HG02623 (cell line): ENCODE measurements at regions not wholly inside any gene's neighbourhood (a gene's known extent, or its start where the extent isn't known, plus 50 kb on each side); places are given as distances from the start of the nearest gene placed in this dataset.

Experiments used
- ATAC-seq: cut with Tn5 transposase; IDR thresholded peaks from one replicate; pipeline ENCODE4 v1.9.1; 2021; ENCODE audit warnings: moderate library complexity; ENCODE audit not compliant: unreplicated experiment

GRCh38 chr15:87805117-87805820 lies 451.3 kb downstream of the NTRK3 start:
- no peak for ATAC-seq

GRCh38 chr15:87804451-87804850 lies 452.1 kb downstream of the NTRK3 start:
- no peak for ATAC-seq

GRCh38 chr15:87799838-87800237 lies 456.7 kb downstream of the NTRK3 start:
- ATAC-seq = no peak

GRCh38 chr15:87799428-87799827 lies 457.1 kb downstream of the NTRK3 start:
- no peak for ATAC-seq

- ATAC-seq = no peak
These were observed 462.8 kb downstream of the NTRK3 start for GRCh38 chr15:87793725-87794124.

GRCh38 chr15:87792250-87793040 lies 464.1 kb downstream of the NTRK3 start:
- ATAC-seq = no peak

GRCh38 chr15:87781959-87782625 lies 474.4 kb downstream of the NTRK3 start:
- no peak for ATAC-seq

GRCh38 chr15:87779746-87780145 lies 476.8 kb downstream of the NTRK3 start:
- no peak for ATAC-seq

- no peak for ATAC-seq
These were observed 478.2 kb downstream of the NTRK3 start for GRCh38 chr15:87778358-87778757.

GRCh38 chr15:87777054-87777561 lies 479.4 kb downstream of the NTRK3 start:
- ATAC-seq = no peak

- ATAC-seq = no peak
These were observed 489.0 kb downstream of the NTRK3 start for GRCh38 chr15:87767516-87767915.

GRCh38 chr15:87764461-87765240 lies 491.9 kb downstream of the NTRK3 start:
- no peak for ATAC-seq

- ATAC-seq = no peak
These were observed 492.7 kb downstream of the NTRK3 start for GRCh38 chr15:87763837-87764236.

GRCh38 chr15:87761736-87762509 lies 494.6 kb downstream of the NTRK3 start:
- ATAC-seq = peak; percentile 52

- no peak for ATAC-seq
These were observed 495.8 kb downstream of the NTRK3 start for GRCh38 chr15:87760547-87761314.

- ATAC-seq = no peak
These were observed 497.6 kb downstream of the NTRK3 start for GRCh38 chr15:87758794-87759418.

GRCh38 chr15:87757084-87757483 lies 499.5 kb downstream of the NTRK3 start:
- ATAC-seq = no peak

- ATAC-seq = no peak
These were observed 500.5 kb downstream of the NTRK3 start for GRCh38 chr15:87756072-87756471.

GRCh38 chr15:87755226-87755625 lies 501.3 kb downstream of the NTRK3 start:
- no peak for ATAC-seq
